ENCODE measurements at regions not wholly inside any gene's neighbourhood (a gene's known extent, or its start where the extent isn't known, plus 50 kb on each side); places are given as distances from the start of the nearest gene placed in this dataset.
"Not testable (repeated sequence)": the region's sequence is repeated elsewhere in the genome, so short reads cannot be mapped to it uniquely, and the experiment has no call there.

DNA sequence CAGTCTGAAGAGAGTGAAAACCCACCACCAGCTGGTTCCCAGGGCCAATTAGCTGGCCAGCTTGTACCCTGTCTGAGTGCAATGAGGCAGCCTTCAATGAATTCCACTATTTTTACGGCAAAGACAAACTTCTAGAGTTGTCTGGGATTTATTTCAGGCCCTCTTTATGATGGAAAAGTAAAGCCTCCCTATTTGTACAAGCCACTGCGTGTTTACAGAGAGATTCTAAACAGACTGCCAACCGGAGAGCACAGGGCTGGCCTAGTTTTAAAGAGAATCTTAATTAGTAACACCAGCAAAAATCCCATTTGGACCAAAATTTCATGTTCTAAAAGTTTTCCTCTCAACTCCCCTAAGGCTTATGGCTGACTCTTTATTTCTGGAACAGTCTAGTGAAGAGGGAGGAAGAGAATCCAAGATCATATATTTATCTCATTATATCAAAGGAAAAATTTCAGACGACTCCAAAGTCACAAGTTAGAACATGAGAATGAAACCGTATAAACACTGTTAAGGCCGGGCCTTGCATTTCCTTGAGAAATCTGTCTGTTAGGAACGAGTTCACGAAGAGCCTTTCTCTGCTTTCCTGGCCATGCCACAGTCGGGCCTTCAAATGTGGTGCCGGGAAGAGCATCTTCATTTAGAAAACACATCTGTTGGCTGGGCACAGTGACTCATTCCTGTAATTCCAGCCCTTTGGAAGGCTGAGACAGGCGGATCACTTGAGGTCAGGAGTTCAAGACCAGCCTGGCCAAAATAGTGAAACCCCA is 724.6 kb upstream of the NRP1 start:
- Histone ChIP-seq H3K27me3 (ENCODE audit: control insufficient read depth in 2 of 2, insufficient read depth in 2 of 2, low read length in 2 of 2) (no peaks in the 10 kb centered on the region), H4K20me1 (ENCODE audit: insufficient read depth, low read length) (no peaks in the 10 kb centered on the region), H3K9me3 (replicated peaks in 1 of 2; ENCODE audit: control insufficient read depth in 1 of 2, insufficient read depth in 1 of 2, low read length in 2 of 2) (peaks cover 7 to 8% of the 10 kb centered on the region in 2 donors), H3K4me3 (replicated peaks in 1 of 3; ENCODE audit: low read depth in 2 of 3, low read length in 3 of 3) (no peak overlapping the region), H2AFZ (ENCODE audit: insufficient read depth, low read depth, low read length, poor library complexity, severe bottlenecking) (no peak overlapping the region), H3K9ac (ENCODE audit: insufficient read depth, low read length, poor library complexity, severe bottlenecking) (no peak overlapping the region), H3K79me2 (ENCODE audit: insufficient read depth, low read length) (no peaks in the 10 kb centered on the region), H3K4me1 (ENCODE audit: control insufficient read depth in 1 of 2, insufficient read depth in 2 of 2, low read length in 2 of 2) (peaks cover 0 to 3% of the 10 kb centered on the region in 2 donors), H3K4me2 (replicated peaks; ENCODE audit: extremely low read depth, low read length, poor library complexity, severe bottlenecking) (no peak overlapping the region), H3K36me3 (replicated peaks in 1 of 2; ENCODE audit: control insufficient read depth in 1 of 2, insufficient read depth in 2 of 2, low read length in 2 of 2) (no peaks in the 10 kb centered on the region), H3K27ac (ENCODE audit: low read depth in 1 of 2, low read length in 2 of 2) (no peak overlapping the region)
- TF ChIP-seq, protein P1, sequence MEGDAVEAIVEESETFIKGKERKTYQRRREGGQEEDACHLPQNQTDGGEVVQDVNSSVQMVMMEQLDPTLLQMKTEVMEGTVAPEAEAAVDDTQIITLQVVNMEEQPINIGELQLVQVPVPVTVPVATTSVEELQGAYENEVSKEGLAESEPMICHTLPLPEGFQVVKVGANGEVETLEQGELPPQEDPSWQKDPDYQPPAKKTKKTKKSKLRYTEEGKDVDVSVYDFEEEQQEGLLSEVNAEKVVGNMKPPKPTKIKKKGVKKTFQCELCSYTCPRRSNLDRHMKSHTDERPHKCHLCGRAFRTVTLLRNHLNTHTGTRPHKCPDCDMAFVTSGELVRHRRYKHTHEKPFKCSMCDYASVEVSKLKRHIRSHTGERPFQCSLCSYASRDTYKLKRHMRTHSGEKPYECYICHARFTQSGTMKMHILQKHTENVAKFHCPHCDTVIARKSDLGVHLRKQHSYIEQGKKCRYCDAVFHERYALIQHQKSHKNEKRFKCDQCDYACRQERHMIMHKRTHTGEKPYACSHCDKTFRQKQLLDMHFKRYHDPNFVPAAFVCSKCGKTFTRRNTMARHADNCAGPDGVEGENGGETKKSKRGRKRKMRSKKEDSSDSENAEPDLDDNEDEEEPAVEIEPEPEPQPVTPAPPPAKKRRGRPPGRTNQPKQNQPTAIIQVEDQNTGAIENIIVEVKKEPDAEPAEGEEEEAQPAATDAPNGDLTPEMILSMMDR (IDR thresholded peaks at IDR 0.05): no peak
- Mint-ChIP-seq H3K4me1 (peaks cover 7% of the 10 kb centered on the region), H3K27ac (no peak overlapping the region), H3K4me3 (no peak overlapping the region), H3K36me3 (no peaks in the 10 kb centered on the region), H3K9me3 (peaks cover 10 to 36% (median 25%) of the 10 kb centered on the region in 7 donors), H3K27me3 (ENCODE audit: low read depth in 3 of 3) (no peaks in the 10 kb centered on the region)
- WGBS (ENCODE audit: insufficient coverage): 95% methylated on average over 8 of the region's 11 CpGs
- no peak for DNase-seq
- intact Hi-C loops (cut with micrococcal nuclease): no loop called here

DNA sequence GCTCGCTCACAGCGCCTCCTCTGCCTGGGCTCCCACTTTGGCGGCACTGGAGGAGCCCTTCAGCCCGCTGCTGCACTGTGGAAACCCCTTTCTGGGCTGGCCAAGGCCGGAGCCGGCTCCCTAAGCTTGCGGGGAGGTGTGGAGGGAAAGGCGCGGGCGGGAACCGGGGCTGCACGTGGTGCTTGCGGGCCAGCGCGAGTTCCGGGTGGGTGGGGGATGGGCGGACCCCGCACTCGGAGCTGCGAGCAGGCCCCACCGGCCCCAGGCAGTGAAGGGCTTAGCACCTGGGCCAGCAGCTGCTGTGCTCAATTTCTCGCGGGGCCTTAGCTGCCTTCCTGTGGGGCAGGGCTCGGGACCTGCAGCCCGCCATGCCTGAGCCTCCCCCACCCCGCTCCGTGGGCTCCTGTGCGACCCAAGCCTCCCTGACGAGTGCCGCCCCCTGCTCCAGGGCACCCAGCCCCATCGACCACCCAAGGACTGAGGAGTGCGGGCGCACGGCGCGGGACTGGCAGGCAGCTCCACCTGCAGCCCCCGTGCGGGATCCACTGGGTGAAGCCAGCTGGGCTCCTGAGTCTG is 721.0 kb upstream of the NRP1 start:
- Mint-ChIP-seq H3K4me1 (peaks cover 10% of the 10 kb centered on the region), H3K9me3 (peaks cover 6 to 21% (median 12%) of the 10 kb centered on the region in 7 donors), H3K27ac (peak overlapping the region in 1 of 7 donors; percentile 10)
- H3K27me3 Mint-ChIP-seq (ENCODE audit: low read depth in 3 of 3); H3K36me3 ChIP-seq (replicated peaks in 1 of 2; ENCODE audit: control insufficient read depth in 1 of 2, insufficient read depth in 2 of 2, low read length in 2 of 2); H3K9ac ChIP-seq (ENCODE audit: insufficient read depth, low read length, poor library complexity, severe bottlenecking); H3K27ac ChIP-seq (ENCODE audit: low read depth in 1 of 2, low read length in 2 of 2); H3K4me3 Mint-ChIP-seq; H3K9me3 ChIP-seq (replicated peaks in 1 of 2; ENCODE audit: control insufficient read depth in 1 of 2, insufficient read depth in 1 of 2, low read length in 2 of 2); H3K4me3 ChIP-seq (replicated peaks in 1 of 3; ENCODE audit: low read depth in 2 of 3, low read length in 3 of 3); H3K4me2 ChIP-seq (replicated peaks; ENCODE audit: extremely low read depth, low read length, poor library complexity, severe bottlenecking); H2AFZ ChIP-seq (ENCODE audit: insufficient read depth, low read depth, low read length, poor library complexity, severe bottlenecking); H3K27me3 ChIP-seq (ENCODE audit: control insufficient read depth in 2 of 2, insufficient read depth in 2 of 2, low read length in 2 of 2); H3K36me3 Mint-ChIP-seq; H3K79me2 ChIP-seq (ENCODE audit: insufficient read depth, low read length); H3K4me1 ChIP-seq (ENCODE audit: control insufficient read depth in 1 of 2, insufficient read depth in 2 of 2, low read length in 2 of 2); intact Hi-C loops (cut with micrococcal nuclease); DNase-seq; H4K20me1 ChIP-seq (ENCODE audit: insufficient read depth, low read length): not testable (repeated sequence)
- WGBS (ENCODE audit: insufficient coverage): 96% methylated on average over 25 of the region's 38 CpGs

All from CD14-positive monocyte (primary cell).